ENCODE measurements at regions not wholly inside any gene's neighbourhood (a gene's known extent, or its start where the extent isn't known, plus 50 kb on each side); places are given as distances from the start of the nearest gene placed in this dataset.

GRCh38 chr14:26765768-26766520, 168.1 kb upstream of the NOVA1 start:
- DNase-seq = peak in 2 of 58 donors; percentile 1 to 12

GRCh38 chr14:26766726-26767125, 168.9 kb upstream of the NOVA1 start:
- no peak for DNase-seq

DNA sequence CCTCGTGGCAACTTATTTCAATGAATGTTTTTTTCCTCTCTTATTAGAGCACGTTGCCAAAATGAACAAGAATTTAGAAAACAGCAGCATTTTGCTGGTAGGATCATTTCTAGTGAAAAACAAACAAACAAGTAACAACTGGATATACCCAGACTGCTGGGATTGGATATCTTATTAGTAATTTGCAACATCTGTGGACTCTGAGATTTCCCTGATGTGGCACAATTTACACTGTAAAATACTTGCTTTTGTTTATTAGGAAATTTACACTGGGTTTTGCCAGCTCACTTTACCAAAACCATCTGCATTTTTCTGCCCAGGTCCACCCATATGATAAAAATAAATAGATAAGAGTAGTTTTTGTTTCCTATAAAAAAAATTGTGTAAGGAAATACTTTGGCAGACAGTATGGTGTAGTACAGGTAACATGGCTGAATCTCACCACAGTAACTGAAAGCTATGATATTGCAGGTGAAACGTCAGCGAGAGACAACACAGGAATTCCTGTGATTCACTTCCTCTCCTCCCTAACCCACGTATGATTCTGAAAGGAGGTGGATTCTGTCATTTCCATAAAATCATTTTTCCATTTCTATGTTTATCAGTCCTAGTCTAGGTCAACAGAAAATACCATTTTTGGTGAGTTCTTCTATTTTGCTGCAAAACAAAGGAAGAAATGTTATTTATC, 176.2 kb upstream of the NOVA1 start:
- DNase-seq = no peak

- peak in 1 of 58 donors; percentile 0 for DNase-seq
These were observed 178.1 kb upstream of the NOVA1 start for GRCh38 chr14:26775765-26776563.

- no peak for DNase-seq
These were observed 193.4 kb upstream of the NOVA1 start for GRCh38 chr14:26791117-26791806.

DNA sequence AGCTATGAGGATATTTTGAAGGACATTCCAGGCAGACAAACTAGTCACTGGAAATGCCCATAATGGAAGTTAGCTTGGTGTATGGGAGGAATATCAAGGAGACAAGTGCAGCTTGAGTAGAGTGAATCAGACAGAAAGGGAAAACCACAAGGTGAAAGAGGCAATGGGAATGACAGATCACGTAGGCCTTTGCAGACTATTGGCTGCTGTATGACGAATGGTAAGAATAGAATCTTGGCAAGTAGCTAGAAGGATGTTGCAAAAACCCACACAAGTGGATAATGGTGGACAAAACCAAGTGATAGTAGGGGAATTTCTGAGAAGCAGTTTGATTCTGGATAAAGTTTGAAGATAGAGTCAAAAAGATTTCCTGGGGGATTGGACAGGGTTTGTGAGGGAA, 196.9 kb upstream of the NOVA1 start:
- no peak for DNase-seq

- no peak for DNase-seq
These were observed 210.6 kb upstream of the NOVA1 start for GRCh38 chr14:26808407-26808806.

- no peak for DNase-seq
These were observed 212.8 kb upstream of the NOVA1 start for GRCh38 chr14:26810631-26811030.

GRCh38 chr14:26811756-26812305, 214.0 kb upstream of the NOVA1 start:
- no peak for DNase-seq

- DNase-seq = no peak
These were observed 222.3 kb upstream of the NOVA1 start for GRCh38 chr14:26820138-26820537.

DNA sequence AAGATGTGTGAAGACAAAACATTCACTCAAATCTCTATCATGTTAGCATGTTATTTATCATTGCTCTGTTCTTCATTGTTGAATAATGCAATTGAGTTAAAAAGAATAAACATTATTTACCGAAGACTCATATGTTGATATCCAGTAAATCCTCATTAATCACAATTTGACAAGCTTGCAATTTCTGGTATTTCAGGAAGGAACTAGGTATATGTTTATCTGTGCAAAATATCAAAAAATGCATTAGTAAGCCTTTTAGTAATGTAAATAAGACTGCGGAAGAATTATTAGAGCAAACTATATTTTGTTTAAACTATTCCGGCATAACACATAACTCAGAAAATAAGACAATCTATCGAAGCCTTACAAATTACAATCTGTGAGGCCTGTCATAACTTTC, 222.7 kb upstream of the NOVA1 start:
- no peak for DNase-seq

DNA sequence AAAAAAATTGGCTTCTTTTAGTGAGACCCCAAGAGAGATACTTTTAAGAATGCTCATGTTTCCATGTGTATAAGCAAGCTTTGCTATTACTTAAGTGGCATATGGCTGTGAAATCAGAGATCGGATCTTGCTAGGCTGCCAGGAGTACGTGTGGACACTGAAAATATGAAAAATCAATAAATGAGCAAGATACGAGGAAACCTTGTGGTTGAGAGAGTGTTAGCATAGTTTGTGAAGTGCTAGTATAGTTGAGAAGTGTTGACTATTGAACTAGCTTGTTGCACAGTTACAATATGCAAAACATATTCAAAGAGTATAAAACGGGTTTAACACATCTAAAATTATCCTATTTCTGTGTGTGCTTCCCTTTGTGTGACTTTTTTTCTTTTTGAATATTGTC, 230.9 kb upstream of the NOVA1 start:
- no peak for DNase-seq

GRCh38 chr14:26833621-26834176, 235.9 kb upstream of the NOVA1 start:
- DNase-seq = no peak

DNA sequence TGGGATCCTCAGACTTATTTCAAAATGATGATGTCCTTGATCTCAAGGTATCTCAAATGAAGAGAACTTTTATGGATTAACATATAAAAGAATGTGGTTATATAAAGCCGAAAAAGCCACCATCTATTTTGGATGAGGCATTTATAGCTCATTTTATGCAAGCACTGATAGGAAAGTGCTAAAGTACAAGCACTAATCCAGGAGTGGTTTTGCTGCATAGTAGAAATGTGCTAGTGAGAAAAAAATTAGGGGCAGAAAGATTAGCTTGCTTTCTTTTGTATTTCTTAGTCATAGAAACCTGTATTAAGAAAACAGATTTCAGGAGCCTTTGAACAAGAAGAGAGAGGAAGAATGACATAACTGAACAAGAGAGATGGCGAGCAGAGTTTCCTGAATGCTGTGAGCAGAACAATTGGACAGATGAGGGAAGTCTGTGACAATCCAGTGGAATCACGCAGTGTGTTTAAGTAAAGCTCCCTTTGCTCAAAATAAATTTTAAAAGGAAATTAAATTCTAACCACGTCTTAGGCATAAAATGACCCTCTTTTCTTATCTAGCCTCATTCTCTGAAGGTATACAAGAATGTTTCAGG, 238.2 kb upstream of the NOVA1 start:
- DNase-seq = no peak

- DNase-seq = no peak
These were observed 241.6 kb upstream of the NOVA1 start for GRCh38 chr14:26839481-26839880.

GRCh38 chr14:26841326-26841725, 243.5 kb upstream of the NOVA1 start:
- no peak for DNase-seq

- DNase-seq = peak in 2 of 58 donors; percentile 7 to 29
These were observed 244.3 kb upstream of the NOVA1 start for GRCh38 chr14:26841920-26842741.

DNA sequence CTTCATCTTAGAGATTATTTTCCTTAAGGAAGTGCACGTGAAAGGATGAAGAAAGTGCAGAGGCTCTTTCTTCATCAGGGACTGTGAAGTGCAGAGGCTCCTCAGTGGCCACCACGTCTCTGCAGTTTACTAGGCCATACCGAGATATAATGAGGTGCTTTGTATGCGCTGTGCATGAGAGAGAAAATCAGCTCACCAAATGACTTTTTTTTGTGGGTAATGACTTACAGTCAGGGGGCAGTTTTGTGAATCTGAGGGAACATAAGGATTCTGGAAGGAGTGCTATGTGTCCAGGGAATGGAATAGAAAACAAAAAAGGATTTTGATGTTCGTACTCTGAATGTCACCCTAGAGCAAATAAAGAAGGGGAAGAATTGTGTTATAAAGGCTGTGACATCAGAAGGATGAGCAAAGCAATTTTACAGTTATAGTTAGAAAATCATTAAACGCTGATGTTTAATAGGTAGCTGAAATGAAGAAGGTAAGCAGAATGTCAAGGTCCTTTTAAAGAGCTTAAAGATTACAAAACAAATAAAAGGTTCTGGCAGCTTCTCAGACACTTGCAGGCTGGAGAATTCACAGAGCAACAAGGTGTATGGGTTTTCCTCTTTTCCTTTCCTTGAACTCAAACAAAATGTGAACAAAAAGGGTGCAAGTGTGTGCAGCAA, 247.5 kb upstream of the NOVA1 start:
- no peak for DNase-seq

DNA sequence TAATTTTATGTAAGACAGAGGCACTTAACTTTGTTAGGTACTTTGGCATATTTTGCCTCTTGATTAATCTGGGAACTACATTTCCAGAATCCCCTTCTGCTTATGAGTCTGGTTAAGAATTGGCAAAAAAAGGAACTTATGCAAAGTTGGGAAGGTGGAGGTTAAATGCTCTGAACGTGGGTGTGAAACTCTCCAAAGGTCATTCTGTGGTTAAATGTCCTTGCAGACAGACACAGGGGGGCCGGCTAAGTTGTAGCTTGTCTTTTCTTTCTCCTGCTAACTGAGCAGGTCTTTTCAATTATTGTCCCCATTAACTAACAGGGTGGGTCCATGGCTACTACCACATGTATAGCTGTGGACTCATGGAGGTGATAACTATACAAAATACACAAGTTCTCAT, 248.6 kb upstream of the NOVA1 start:
- DNase-seq = no peak

Data from anterior cingulate cortex (tissue), 58 donors.